Dedifferentiated amniotic fluid mesenchymal stem cell (primary cell): ENCODE measurements at regions not wholly inside any gene's neighbourhood (a gene's known extent, or its start where the extent isn't known, plus 50 kb on each side); places are given as distances from the start of the nearest gene placed in this dataset.

Source experiments
- DNase-seq: peaks from one replicate; pipeline ENCODE4 v3.0.0-alpha.2; 2016; ENCODE audit errors: extremely low spot score

GRCh38 chr1:55632906-55633305, 417.7 kb upstream of the USP24 start:
- DNase-seq = no peak

- DNase-seq = peak; percentile 76
These were observed 416.9 kb upstream of the USP24 start for GRCh38 chr1:55632058-55632457.

GRCh38 chr1:55631509-55631908, 416.3 kb upstream of the USP24 start:
- DNase-seq = no peak

- DNase-seq = no peak
These were observed 411.2 kb upstream of the USP24 start for GRCh38 chr1:55626326-55626725.

GRCh38 chr1:55624766-55625165, 409.6 kb upstream of the USP24 start:
- no peak for DNase-seq

GRCh38 chr1:55623311-55623710, 408.1 kb upstream of the USP24 start:
- no peak for DNase-seq

- DNase-seq = no peak
These were observed 406.9 kb upstream of the USP24 start for GRCh38 chr1:55622074-55622473.

- DNase-seq = no peak
These were observed 403.0 kb upstream of the USP24 start for GRCh38 chr1:55618199-55618598.

GRCh38 chr1:55617288-55617982, 402.3 kb upstream of the USP24 start:
- no peak for DNase-seq

- DNase-seq = no peak
These were observed 397.8 kb upstream of the USP24 start for GRCh38 chr1:55612988-55613387.

- peak; percentile 41 for DNase-seq
These were observed 396.0 kb upstream of the USP24 start for GRCh38 chr1:55611123-55611522.

- DNase-seq = peak; percentile 47
These were observed 395.0 kb upstream of the USP24 start for GRCh38 chr1:55610203-55610602.

- DNase-seq = no peak
These were observed 394.5 kb upstream of the USP24 start for GRCh38 chr1:55609630-55610029.

- DNase-seq = no peak
These were observed 390.0 kb upstream of the USP24 start for GRCh38 chr1:55605155-55605554.

- DNase-seq = no peak
These were observed 389.6 kb upstream of the USP24 start for GRCh38 chr1:55604749-55605148.

GRCh38 chr1:55604179-55604578, 389.0 kb upstream of the USP24 start:
- DNase-seq = no peak

GRCh38 chr1:55600242-55600641, 385.1 kb upstream of the USP24 start:
- DNase-seq = no peak

- DNase-seq = no peak
These were observed 382.7 kb upstream of the USP24 start for GRCh38 chr1:55597910-55598309.

- no peak for DNase-seq
These were observed 379.5 kb upstream of the USP24 start for GRCh38 chr1:55594701-55595100.

GRCh38 chr1:55593298-55593697, 378.1 kb upstream of the USP24 start:
- DNase-seq = no peak

GRCh38 chr1:55592122-55592521, 377.0 kb upstream of the USP24 start:
- no peak for DNase-seq

GRCh38 chr1:55589671-55590297, 374.6 kb upstream of the USP24 start:
- DNase-seq = peak; percentile 71

GRCh38 chr1:55588309-55588708, 373.1 kb upstream of the USP24 start:
- no peak for DNase-seq

GRCh38 chr1:55586771-55587170, 371.6 kb upstream of the USP24 start:
- no peak for DNase-seq
